ENCODE measurements at regions not wholly inside any gene's neighbourhood (a gene's known extent, or its start where the extent isn't known, plus 50 kb on each side); places are given as distances from the start of the nearest gene placed in this dataset.
A peak's percentile ranks its signal among the peaks of the same experiment; 100 is the strongest.

DNA sequence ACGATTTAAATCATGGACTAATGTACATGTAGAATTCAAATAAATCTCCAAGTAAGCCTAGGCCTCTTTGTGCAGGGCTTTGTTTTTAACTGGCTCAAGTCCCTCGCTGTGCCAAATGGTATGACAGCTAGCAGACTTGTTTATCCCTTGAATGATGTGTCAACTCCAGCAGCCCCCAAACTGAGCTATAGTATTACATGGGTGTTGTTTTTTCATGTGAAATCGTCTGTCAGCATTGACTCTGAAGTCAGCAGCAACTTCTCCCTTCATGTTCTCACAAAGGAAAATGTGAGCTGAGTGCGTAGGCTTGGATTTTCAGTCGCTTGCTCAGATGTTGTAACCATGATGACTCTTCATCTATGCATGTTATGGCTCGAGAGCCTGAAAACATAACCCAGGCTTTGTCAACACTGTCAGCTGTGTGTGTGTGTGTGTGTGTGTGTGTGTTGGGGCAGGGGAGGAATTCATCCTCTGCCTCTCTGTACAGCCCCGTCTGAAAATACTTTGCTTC is 73.3 kb downstream of the PTHLH start (continued):
- TF ChIP-seq AGO2 (optimal IDR thresholded peaks at IDR 0.05; ENCODE audit: low read depth, low read length) = no peak
- TF ChIP-seq ZNF256 (CRISPR knock-in tag; conservative IDR thresholded peaks at IDR 0.05) = no peak
- TF ChIP-seq ISL2 (CRISPR knock-in tag; IDR thresholded peaks at IDR 0.05) = no peak
- no peak for TF ChIP-seq ZNF780A (CRISPR knock-in tag; IDR thresholded peaks at IDR 0.05)
- peak; percentile 71 for TF ChIP-seq GATAD2A (CRISPR knock-in tag; IDR thresholded peaks at IDR 0.05)
- peak in 1 of 2 experiments; percentile 49; a peak in 1 of 4 replicates for TF ChIP-seq EP300 (IDR thresholded peaks at IDR 0.05; ENCODE audit: low read depth in 2 of 2, low read length in 2 of 2)
- no peak for TF ChIP-seq EP300 (CRISPR knock-in tag; IDR thresholded peaks at IDR 0.05; ENCODE audit: borderline replicate concordance)
- TF ChIP-seq KLF11 (CRISPR knock-in tag; IDR thresholded peaks at IDR 0.05) = no peak
- TF ChIP-seq, protein P1, sequence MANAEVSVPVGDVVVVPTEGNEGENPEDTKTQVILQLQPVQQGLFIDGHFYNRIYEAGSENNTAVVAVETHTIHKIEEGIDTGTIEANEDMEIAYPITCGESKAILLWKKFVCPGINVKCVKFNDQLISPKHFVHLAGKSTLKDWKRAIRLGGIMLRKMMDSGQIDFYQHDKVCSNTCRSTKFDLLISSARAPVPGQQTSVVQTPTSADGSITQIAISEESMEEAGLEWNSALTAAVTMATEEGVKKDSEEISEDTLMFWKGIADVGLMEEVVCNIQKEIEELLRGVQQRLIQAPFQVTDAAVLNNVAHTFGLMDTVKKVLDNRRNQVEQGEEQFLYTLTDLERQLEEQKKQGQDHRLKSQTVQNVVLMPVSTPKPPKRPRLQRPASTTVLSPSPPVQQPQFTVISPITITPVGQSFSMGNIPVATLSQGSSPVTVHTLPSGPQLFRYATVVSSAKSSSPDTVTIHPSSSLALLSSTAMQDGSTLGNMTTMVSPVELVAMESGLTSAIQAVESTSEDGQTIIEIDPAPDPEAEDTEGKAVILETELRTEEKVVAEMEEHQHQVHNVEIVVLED (CRISPR knock-in tag; IDR thresholded peaks at IDR 0.05; ENCODE audit: borderline replicate concordance) = 0 out of 2 replicates have a peak, but pooled peaks have one; percentile 23
- TF ChIP-seq ZC3H13 (CRISPR knock-in tag; IDR thresholded peaks at IDR 0.05) = no peak

DNA sequence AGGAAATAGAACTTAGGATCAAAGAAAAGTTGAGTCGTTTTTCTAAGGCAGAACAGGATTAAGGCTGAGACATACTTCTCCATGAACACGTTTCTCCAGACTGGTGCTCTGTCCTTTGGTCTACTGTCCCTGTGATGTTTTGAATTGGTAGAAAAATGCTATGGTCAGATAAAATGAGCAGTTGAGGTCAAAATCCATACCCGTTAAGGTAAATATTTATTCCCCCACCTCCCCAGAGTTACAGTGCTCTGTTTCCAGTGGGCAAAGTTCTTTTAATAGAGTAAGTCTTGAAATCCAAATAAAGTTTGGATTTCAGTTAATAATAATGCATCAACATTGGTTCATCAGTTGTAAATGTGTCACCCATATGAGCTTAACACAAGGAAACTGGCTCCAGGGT is 74.5 kb downstream of the PTHLH start:
- intact Hi-C loops (cut with micrococcal nuclease; ENCODE audit: unreplicated experiment) = loop anchor here (2.0 kb wide), 1 partner anchor 77 kb away; no protein-coding TSS in a partner anchor
- Histone ChIP-seq H3K4me3 (replicated peaks in 1 of 3; ENCODE audit: insufficient read depth in 1 of 3, low read depth in 2 of 3, low read length in 3 of 3) (peak overlapping the region in 2 of 3 experiments; percentile 20 to 60; a peak in 3 of 6 replicates), H3K4me1 (ENCODE audit: insufficient read depth, low read length) (peaks cover 32% of the 10 kb centered on the region), H3K4me2 (ENCODE audit: low read depth, low read length) (peak overlapping the region; percentile 75), H3K27ac (ENCODE audit: extremely low read length, insufficient read depth, low read length) (peak overlapping the region; percentile 76), H3K27me3 (ENCODE audit: control insufficient read depth in 1 of 2, insufficient read depth in 2 of 2, low read length in 2 of 2) (no peaks in the 10 kb centered on the region), H3K36me3 (replicated peaks in 1 of 2; ENCODE audit: control insufficient read depth in 1 of 2, insufficient read depth in 2 of 2, low read length in 2 of 2) (no peaks in the 10 kb centered on the region), H2AFZ (ENCODE audit: low read length) (no peak overlapping the region), H4K20me1 (ENCODE audit: insufficient read depth, low read length) (no peaks in the 10 kb centered on the region), H3K9ac (ENCODE audit: insufficient read depth, low read depth, low read length) (peak overlapping the region; percentile 37; the same call in 1 of the 2 replicates), H3K79me2 (ENCODE audit: insufficient read depth, low read length) (no peaks in the 10 kb centered on the region), H3K9me3 (ENCODE audit: low read length) (no peaks in the 10 kb centered on the region)
- POLR2A ChIA-PET = no interaction called here
- FAIRE-seq = no peak
- ATAC-seq = peak; percentile 87
- no TSS peak for BruUV-seq (replicated peaks)
- in situ Hi-C loops (cut with HindIII; ENCODE audit: extremely low pct_ligation_motif_present, low pct_unique_long_range_greater_than_20kb) = no loop called here
- peak; percentile 71 for DNase-seq (ENCODE audit: low spot score)
- CTCF ChIA-PET (ENCODE audit: low intra/inter-chr PET ratio, low total read pairs) = no interaction called here
- WGBS (ENCODE audit: low lambda C conversion rate) = 0% methylated on average over 3 of the region's 3 CpGs
- no peak for TF ChIP-seq SOX13 (IDR thresholded peaks at IDR 0.05)
- peak in 1 of 2 experiments; percentile 44; a peak in 1 of 4 replicates for TF ChIP-seq SOX13 (CRISPR knock-in tag; conservative IDR thresholded peaks at IDR 0.05 in 1 of 2, IDR thresholded peaks at IDR 0.05 in 1 of 2)
- TF ChIP-seq ZBTB20 (CRISPR knock-in tag; IDR thresholded peaks at IDR 0.05; ENCODE audit: borderline replicate concordance, low read depth) = peak; percentile 47; the same call in 1 of the 2 replicates
- TF ChIP-seq EHMT2 (IDR thresholded peaks at IDR 0.05; ENCODE audit: borderline replicate concordance, low read depth, low read length) = peak; percentile 62; the same call in 1 of the 2 replicates
- TF ChIP-seq NFIC (IDR thresholded peaks at IDR 0.05; ENCODE audit: low read length) = peak; percentile 56; the same call in 1 of the 2 replicates
- TF ChIP-seq HNF4G (IDR thresholded peaks at IDR 0.05; ENCODE audit: borderline replicate concordance, low read depth, low read length) = peak; percentile 71; the same call in 1 of the 2 replicates
- no peak; the same call in 1 of the 2 replicates for TF ChIP-seq HNF4G (CRISPR knock-in tag; IDR thresholded peaks at IDR 0.05; ENCODE audit: borderline replicate concordance, low read depth)
- TF ChIP-seq, protein P2, sequence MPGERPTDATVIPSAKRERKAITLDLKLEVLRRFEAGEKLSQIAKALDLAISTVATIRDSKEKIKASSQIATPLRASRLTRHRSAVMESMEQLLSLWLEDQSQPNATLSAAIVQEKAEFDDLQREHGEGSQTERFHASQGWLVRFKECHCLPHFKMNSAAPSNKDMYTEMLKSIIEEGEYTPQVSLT (CRISPR knock-in tag; IDR thresholded peaks at IDR 0.05; ENCODE audit: borderline replicate concordance, low read depth) = no peak
- TF ChIP-seq IRF2 (CRISPR knock-in tag; IDR thresholded peaks at IDR 0.05) = peak; percentile 16; the same call in 1 of the 2 replicates

All from HepG2 (cell line).